Heart left ventricle (tissue), 16 donors: ENCODE measurements at regions not wholly inside any gene's neighbourhood (a gene's known extent, or its start where the extent isn't known, plus 50 kb on each side); places are given as distances from the start of the nearest gene placed in this dataset.
A peak's percentile ranks its signal among the peaks of the same experiment; 100 is the strongest.

ENCODE experiments used
- ATAC-seq, 4 donors: fragments of 200-7000 bp; cut with Tn5 transposase; one replicate each; pipeline ENCODE4 v1.9.1; 2020 to 2022; ENCODE audit warnings: moderate library complexity in 4 of 4, mild to moderate bottlenecking in 3 of 4, moderate number of reproducible peaks in 1 of 4
- DNase-seq, 5 donors: peaks; one replicate each; pipeline ENCODE4 v3.0.0-alpha.2; 2020
- H3K27ac ChIP-seq, 12 donors: fragments of 200-600 bp; sonication (generic) in 4 of 12; one replicate each; pipeline versions ENCODE4 v1.5.0 to v1.8.0; 2016 to 2022; ENCODE audit warnings: mild to moderate bottlenecking in 2 of 12
- H3K27me3 ChIP-seq, 9 donors: fragments of 200-600 bp; sonication (generic) in 2 of 9; one replicate each; pipeline versions ENCODE4 v1.5.1 to v1.8.0; 2016 to 2022; ENCODE audit warnings: mild to moderate bottlenecking in 3 of 9
- H3K36me3 ChIP-seq, 9 donors: fragments of 200-600 bp; sonication (generic) in 2 of 9; one replicate each; pipeline versions ENCODE4 v1.5.0 to v1.8.0; 2018 to 2022; ENCODE audit warnings: mild to moderate bottlenecking in 2 of 9
- H3K4me1 ChIP-seq, 12 donors: fragments of 200-600 bp; sonication (generic) in 4 of 12; one replicate each; pipeline versions ENCODE4 v1.5.0 to v1.8.0; 2016 to 2022; ENCODE audit warnings: mild to moderate bottlenecking in 3 of 12
- H3K4me3 ChIP-seq, 12 donors: fragments of 200-600 bp; sonication (generic) in 4 of 12; one replicate each; pipeline versions ENCODE4 v1.5.0 to v1.8.0; 2017 to 2022; ENCODE audit warnings: mild to moderate bottlenecking in 9 of 12, moderate library complexity in 4 of 12
- H3K9me3 ChIP-seq, 12 donors: fragments of 200-600 bp; sonication (generic) in 4 of 12; one replicate each; pipeline versions ENCODE4 v1.5.0 to v1.8.0; 2016 to 2022; ENCODE audit warnings: mild to moderate bottlenecking in 1 of 12
- POLR2A ChIP-seq, 2 donors: fragments of 450-650 bp; IDR thresholded peaks; one replicate each; pipeline ENCODE4 v1.6.1; 2017; ENCODE audit warnings: antibody characterized with exemption in 2 of 2, mild to moderate bottlenecking in 2 of 2, moderate library complexity in 2 of 2
- WGBS, 4 donors: extraction: QIAGEN DNeasy Blood & Tissue Kit in 2 of 4; methylation state at CpG; one replicate each; pipeline versions ENCODE4 v1.1.5 to v1.1.7; 2013 to 2018; 5-methylcytosine and 5-hydroxymethylcytosine counted together
- intact Hi-C, 10 donors: fragments of 100-400 bp; cut with DNase I; formaldehyde crosslinking; loops; one replicate each; pipeline versions ENCODE4 v1.11.1 to v1.14.2; 2022
- TF ChIP-seq, protein P1 (sequence below), 12 donors: fragments of 200-600 bp; sonication (generic) in 4 of 12; IDR thresholded peaks; one replicate each; pipeline versions ENCODE4 v1.5.0 to v1.8.0; 2018 to 2022; ENCODE audit warnings: antibody characterized with exemption in 12 of 12, mild to moderate bottlenecking in 5 of 12
- donor health status: ischemic (EF 13 %, LVEDD 7.1; RV severe dilation, severe dysfunction).
- donor health status: healthy with polysubstance abuse.
- donor health status: DM: no; HTN: yes; CAD: no.
- donor health status: DM: no; HTN: no; CAD: no.
- donor health status: ischemic (EF 25% LVEDD 6.9; RV normal size, moderate dysfunction).
- donor health status: ischemic (EF 25% LVEDD 5.7; RV mildly dilated, moderate dysfunction).
- donor health status: healthy.
- donor health status: DM: yes; HTN: yes; CAD: no.
- donor health status: ischemic (EF 35%, LVEDD 5.7; RV mildly dilated, moderate dysfunction).
- donor health status: nonischemic (EF 11% LVEDD 7.7; RV severe dilation, severe dysfunction).
- donor health status: DM: yes; HTN: yes; CAD: no.
- donor health status: PGD.
- donor health status: ischemic (EF 29% LVEDD 5.4; RV normal size, mild dysfunction).
- donor health status: nonischemic (EF 23%, LVEDD 6.1; RV moderate dilation, normal function).

GRCh38 chrY:17044272-17044671, 835.7 kb downstream of the CDY2B start:
- no peak overlapping the region for H3K4me3 ChIP-seq
- no peak for DNase-seq
- ATAC-seq, result no peak
- no peaks in the 10 kb centered on the region for H3K36me3 ChIP-seq
- H3K27ac ChIP-seq, result no peak overlapping the region
- H3K9me3 ChIP-seq, result no peaks in the 10 kb centered on the region
- intact Hi-C loops, result no loop called here
- whole genome bisulfite sequencing, 4 donors, result 49 to 58% methylated on average over 3 of the region's 3 CpGs; no CpG with 5 or more reads in 2 of the 4 donors
- H3K27me3 ChIP-seq, result no peaks in the 10 kb centered on the region
- TF ChIP-seq, protein P1, sequence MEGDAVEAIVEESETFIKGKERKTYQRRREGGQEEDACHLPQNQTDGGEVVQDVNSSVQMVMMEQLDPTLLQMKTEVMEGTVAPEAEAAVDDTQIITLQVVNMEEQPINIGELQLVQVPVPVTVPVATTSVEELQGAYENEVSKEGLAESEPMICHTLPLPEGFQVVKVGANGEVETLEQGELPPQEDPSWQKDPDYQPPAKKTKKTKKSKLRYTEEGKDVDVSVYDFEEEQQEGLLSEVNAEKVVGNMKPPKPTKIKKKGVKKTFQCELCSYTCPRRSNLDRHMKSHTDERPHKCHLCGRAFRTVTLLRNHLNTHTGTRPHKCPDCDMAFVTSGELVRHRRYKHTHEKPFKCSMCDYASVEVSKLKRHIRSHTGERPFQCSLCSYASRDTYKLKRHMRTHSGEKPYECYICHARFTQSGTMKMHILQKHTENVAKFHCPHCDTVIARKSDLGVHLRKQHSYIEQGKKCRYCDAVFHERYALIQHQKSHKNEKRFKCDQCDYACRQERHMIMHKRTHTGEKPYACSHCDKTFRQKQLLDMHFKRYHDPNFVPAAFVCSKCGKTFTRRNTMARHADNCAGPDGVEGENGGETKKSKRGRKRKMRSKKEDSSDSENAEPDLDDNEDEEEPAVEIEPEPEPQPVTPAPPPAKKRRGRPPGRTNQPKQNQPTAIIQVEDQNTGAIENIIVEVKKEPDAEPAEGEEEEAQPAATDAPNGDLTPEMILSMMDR (IDR thresholded peaks at IDR 0.05), result peak in 3 of 12 donors; percentile 8 to 21 (median 16)
- no peak for TF ChIP-seq POLR2A (IDR thresholded peaks at IDR 0.05)
- no peaks in the 10 kb centered on the region for H3K4me1 ChIP-seq

DNA sequence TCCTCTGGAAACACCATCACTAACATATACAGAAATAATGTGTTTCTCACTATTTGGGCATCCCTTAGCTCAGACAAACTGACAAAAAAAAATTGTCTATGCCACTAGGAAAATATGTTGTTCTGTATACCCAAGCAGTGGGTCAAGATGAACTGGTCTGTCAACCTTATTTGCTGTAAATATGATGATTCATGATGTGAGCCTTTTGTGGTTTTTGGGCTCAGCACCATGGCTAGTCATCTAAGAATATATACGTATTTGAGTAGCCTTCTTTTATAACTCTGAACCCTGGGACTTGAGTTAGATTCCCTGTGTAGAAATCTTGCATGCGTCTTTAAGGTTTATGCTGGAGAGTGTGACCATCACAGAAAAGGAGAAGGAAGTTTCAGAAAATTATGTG, 841.6 kb downstream of the CDY2B start:
- Histone ChIP-seq H3K4me3 (no peak overlapping the region), H3K9me3 (no peaks in the 10 kb centered on the region), H3K36me3 (no peaks in the 10 kb centered on the region)

GRCh38 chrY:17018126-17018525, 861.9 kb downstream of the CDY2B start:
- Histone ChIP-seq H3K36me3 (no peaks in the 10 kb centered on the region), H3K4me1 (no peaks in the 10 kb centered on the region), H3K4me3 (no peak overlapping the region), H3K27me3 (no peaks in the 10 kb centered on the region), H3K27ac (no peak overlapping the region), H3K9me3 (no peaks in the 10 kb centered on the region)
- no peak for DNase-seq
- TF ChIP-seq, protein P1 (IDR thresholded peaks at IDR 0.05), result no peak
- TF ChIP-seq POLR2A (IDR thresholded peaks at IDR 0.05), result no peak
- 87 to 91% methylated on average over 3 of the region's 3 CpGs; no CpG with 5 or more reads in 2 of the 4 donors for WGBS, 4 donors
- intact Hi-C loops, result no loop called here
- peak in 2 of 4 donors; percentile 86 to 89 for ATAC-seq

More for the DNA sequence above, 841.6 kb downstream of the CDY2B start:
- no peaks in the 10 kb centered on the region for H3K4me1 ChIP-seq
- no peak overlapping the region for H3K27ac ChIP-seq
- DNase-seq (no peak), ATAC-seq (no peak)
- no peak for TF ChIP-seq POLR2A (IDR thresholded peaks at IDR 0.05)
- TF ChIP-seq, protein P1 (IDR thresholded peaks at IDR 0.05), result no peak
- WGBS, 4 donors, result 78 to 81% methylated on average over 2 of the region's 2 CpGs; no CpG with 5 or more reads in 2 of the 4 donors
- no peaks in the 10 kb centered on the region for H3K27me3 ChIP-seq
- intact Hi-C loops, result no loop called here

DNA sequence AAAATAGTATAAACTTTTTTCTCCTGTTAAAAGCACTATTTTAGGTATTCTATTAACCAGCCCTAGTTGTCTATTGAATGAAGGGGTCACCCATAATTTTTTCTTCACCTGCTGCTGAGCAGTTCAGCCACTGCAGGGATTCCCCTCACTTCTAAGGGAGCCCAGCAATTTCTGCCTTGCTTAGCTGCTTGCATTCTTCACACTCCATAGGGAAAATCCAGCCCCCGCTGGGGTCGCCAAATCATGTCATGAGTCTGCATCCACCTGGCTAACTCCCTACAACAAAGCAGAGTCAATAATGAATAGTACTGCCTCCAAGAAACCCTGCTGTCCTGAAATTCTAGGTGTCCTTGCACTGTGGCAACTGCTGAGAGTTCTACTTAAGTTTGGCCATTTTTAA, 886.5 kb downstream of the CDY2B start:
- Histone ChIP-seq H3K36me3 (no peaks in the 10 kb centered on the region), H3K27ac (no peak overlapping the region), H3K4me1 (no peaks in the 10 kb centered on the region), H3K4me3 (no peak overlapping the region), H3K27me3 (no peaks in the 10 kb centered on the region), H3K9me3 (no peaks in the 10 kb centered on the region)
- WGBS, 4 donors, result 76 to 86% methylated on average over 2 of the region's 2 CpGs; no CpG with 5 or more reads in 2 of the 4 donors
- TF ChIP-seq, protein P1 (IDR thresholded peaks at IDR 0.05), result no peak
- no peak for TF ChIP-seq POLR2A (IDR thresholded peaks at IDR 0.05)
- no peak for ATAC-seq
- intact Hi-C loops, result no loop called here
- DNase-seq, result no peak
